ENCODE measurements at regions not wholly inside any gene's neighbourhood (a gene's known extent, or its start where the extent isn't known, plus 50 kb on each side); places are given as distances from the start of the nearest gene placed in this dataset.

GRCh38 chr6:169046483-169047192 lies 207.0 kb downstream of the THBS2 start:
- peak; percentile 3 for DNase-seq (ENCODE audit: low spot score)

GRCh38 chr6:169046021-169046420 lies 207.6 kb downstream of the THBS2 start:
- DNase-seq (ENCODE audit: low spot score): no peak

GRCh38 chr6:169045486-169045885 lies 208.2 kb downstream of the THBS2 start:
- no peak for DNase-seq (ENCODE audit: low spot score)

- no peak for DNase-seq (ENCODE audit: low spot score)
These were observed 209.0 kb downstream of the THBS2 start for GRCh38 chr6:169044381-169045230.

- no peak for DNase-seq (ENCODE audit: low spot score)
These were observed 211.6 kb downstream of the THBS2 start for GRCh38 chr6:169042061-169042460.

GRCh38 chr6:169041078-169041477 lies 212.6 kb downstream of the THBS2 start:
- DNase-seq (ENCODE audit: low spot score): no peak

GRCh38 chr6:169038691-169039090 lies 215.0 kb downstream of the THBS2 start:
- no peak for DNase-seq (ENCODE audit: low spot score)

GRCh38 chr6:169035385-169036240 lies 218.0 kb downstream of the THBS2 start:
- no peak for DNase-seq (ENCODE audit: low spot score)

- DNase-seq (ENCODE audit: low spot score): no peak
These were observed 219.0 kb downstream of the THBS2 start for GRCh38 chr6:169034516-169035167.

- DNase-seq (ENCODE audit: low spot score): no peak
These were observed 223.8 kb downstream of the THBS2 start for GRCh38 chr6:169029861-169030260.

GRCh38 chr6:169028343-169028742 lies 225.3 kb downstream of the THBS2 start:
- no peak for DNase-seq (ENCODE audit: low spot score)

GRCh38 chr6:169026175-169026574 lies 227.5 kb downstream of the THBS2 start:
- no peak for DNase-seq (ENCODE audit: low spot score)

GRCh38 chr6:169024047-169024660 lies 229.5 kb downstream of the THBS2 start:
- DNase-seq (ENCODE audit: low spot score): no peak

- no peak for DNase-seq (ENCODE audit: low spot score)
These were observed 230.3 kb downstream of the THBS2 start for GRCh38 chr6:169023161-169023874.

- DNase-seq (ENCODE audit: low spot score): no peak
These were observed 231.6 kb downstream of the THBS2 start for GRCh38 chr6:169022079-169022478.

GRCh38 chr6:169020821-169021220 lies 232.8 kb downstream of the THBS2 start:
- no peak for DNase-seq (ENCODE audit: low spot score)

GRCh38 chr6:169019727-169020491 lies 233.7 kb downstream of the THBS2 start:
- DNase-seq (ENCODE audit: low spot score): no peak

GRCh38 chr6:169019111-169019510 lies 234.5 kb downstream of the THBS2 start:
- no peak for DNase-seq (ENCODE audit: low spot score)

- DNase-seq (ENCODE audit: low spot score): no peak
These were observed 236.9 kb downstream of the THBS2 start for GRCh38 chr6:169016758-169017157.

All from LoVo (cell line).